ENCODE measurements at regions not wholly inside any gene's neighbourhood (a gene's known extent, or its start where the extent isn't known, plus 50 kb on each side); places are given as distances from the start of the nearest gene placed in this dataset.
"Not testable (repeated sequence)": the region's sequence is repeated elsewhere in the genome, so short reads cannot be mapped to it uniquely, and the experiment has no call there.

DNA sequence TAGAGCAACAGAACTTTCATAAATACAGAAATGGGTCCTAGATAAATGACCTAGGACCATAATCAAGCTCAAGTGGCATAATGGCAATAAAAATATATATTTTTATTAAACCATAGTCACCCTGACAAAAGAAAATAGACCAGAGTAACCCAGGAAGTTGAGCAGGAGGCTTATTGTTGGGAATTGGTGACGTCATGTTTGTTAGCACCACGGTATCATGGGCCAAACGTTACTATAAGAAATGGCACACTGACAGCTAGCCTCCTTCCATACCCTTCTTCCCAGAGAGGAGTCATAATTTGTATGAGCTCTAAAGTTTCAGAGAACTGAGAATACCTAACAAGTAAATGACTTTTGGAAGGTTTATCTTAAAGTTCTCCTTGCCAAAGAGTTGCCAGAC, 1698.2 kb downstream of the REEP3 start:
- DNase-seq, result no peak

DNA sequence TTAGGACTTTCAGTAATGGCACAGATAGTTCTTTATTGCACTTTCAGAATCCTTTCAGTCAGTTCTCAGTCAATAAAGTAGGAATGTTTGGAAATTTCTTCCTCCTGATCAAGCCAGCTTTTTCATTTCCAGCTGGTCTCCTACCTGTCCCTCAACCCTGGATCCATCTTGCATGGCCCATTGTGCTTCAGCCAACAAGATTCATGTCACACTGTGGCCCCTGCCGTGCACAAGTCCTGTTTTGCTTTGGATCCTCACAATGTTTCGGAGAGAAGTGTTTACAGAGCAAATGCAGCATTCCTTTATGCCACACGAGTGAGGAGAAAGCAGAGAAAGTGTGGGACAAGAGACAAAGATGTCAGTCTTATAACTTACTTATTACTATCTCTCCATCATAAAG, 1694.7 kb upstream of the LRRTM3 start:
- DNase-seq, result no peak

- no peak for DNase-seq
Measured at GRCh38 chr10:65234261-65234660, 1691.6 kb upstream of the LRRTM3 start.

GRCh38 chr10:65235266-65235665, 1690.6 kb upstream of the LRRTM3 start:
- DNase-seq, result no peak

DNA sequence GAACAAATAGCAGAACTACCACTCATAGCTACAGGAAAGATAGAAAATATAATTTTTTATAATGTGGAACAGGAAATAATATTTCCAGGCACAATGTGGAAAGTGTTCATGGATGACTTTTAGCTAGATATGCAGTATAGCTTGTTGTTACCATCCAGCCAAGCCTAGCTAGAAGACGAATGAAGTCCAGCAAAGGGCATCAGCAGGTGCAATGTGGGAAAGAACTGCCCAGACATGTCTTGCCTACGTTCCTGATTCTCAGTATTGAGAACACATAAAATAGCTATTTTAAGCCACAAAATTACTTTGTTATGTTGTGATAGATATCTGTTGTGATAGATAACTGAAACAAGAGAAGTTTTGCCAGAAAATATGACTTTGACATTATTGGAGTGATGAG, 1690.0 kb upstream of the LRRTM3 start:
- no peak for DNase-seq

DNA sequence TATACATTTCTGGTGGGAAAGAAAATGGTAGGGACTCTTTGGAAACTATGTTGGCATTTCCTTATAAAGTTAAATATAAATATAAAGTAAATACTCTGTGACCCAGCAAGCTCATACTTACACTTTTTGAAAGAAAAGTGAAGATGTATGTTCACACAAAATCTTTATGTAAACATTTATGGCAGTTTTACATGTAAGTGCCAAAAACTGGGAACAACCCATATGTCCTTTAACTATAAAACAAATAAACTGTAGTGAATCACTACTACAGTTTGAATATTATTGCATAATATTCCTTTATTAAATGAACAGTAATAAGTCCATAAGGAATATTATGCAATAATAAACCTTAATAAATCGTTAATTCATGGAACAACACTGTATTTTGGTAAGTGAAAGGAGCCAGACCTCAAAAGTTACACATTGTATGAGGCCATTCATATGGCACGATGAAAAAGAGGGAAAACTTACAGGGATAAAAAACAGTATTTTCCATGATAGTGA, 1660.3 kb upstream of the LRRTM3 start:
- DNase-seq, result no peak

DNA sequence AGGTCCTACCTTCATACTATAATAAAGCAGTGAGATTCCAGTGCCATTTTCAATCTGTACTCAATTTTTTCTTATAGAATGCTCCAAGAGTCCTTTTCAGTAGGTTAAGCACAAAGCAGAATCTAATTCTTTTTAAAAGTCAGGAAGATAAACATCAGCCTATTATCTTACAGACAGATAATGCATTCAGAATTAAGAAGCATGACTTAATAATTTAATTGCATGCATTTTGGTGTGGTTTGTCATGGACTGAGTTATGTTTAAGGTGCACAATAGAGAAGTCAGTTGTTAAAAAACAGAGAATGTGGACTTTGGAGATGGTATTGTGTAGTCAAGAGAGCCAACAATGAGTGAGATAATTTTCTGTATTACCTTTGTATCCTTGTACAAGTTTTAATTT, 1656.3 kb upstream of the LRRTM3 start:
- not testable (repeated sequence) for DNase-seq

GRCh38 chr10:65270969-65271368, 1654.9 kb upstream of the LRRTM3 start:
- no peak for DNase-seq

GRCh38 chr10:65273115-65273514, 1652.7 kb upstream of the LRRTM3 start:
- DNase-seq, result no peak

DNA sequence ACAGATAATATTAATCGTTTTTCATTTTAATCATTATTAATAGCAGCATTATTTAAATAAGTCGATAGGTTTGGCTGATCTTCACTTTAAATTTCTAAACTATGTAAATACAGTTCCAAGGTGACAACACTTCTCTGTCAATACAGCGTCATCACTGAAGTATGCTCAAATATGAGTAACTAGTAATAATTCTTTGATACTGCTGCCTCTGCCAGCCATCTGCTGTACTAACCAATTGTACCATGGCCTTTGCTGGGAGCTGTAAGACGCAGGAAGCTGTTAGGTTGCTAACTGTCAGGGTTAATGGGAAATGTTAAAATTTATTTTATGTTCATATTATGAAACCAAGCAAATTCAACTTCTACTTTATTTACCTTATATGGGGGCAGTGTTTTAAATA, 1650.5 kb upstream of the LRRTM3 start:
- DNase-seq, result no peak

DNA sequence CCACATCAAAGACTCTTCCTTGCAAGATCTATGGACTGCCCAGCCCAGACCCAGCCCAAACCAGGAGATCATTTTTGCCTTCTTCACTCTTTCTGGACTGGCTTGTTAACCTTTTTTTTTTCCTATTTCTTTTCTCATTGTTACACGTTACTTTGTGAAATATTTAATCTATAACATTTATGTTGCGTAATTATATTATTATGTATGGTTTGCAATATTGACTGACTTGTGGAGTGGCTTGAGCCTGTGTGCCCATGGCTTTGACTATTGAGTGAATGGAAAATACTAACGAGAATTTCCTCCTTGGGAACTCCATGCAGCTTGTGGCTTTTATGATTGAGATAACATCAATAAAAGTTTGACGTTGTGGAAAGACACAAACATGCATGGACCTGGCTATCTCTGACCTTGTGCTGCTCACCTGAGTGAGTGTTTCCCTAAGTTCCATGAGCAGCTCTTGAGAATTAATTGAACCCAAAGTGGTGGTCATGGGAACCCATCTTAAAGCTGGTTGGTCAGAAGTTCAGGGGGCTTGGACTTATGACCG, 1641.3 kb upstream of the LRRTM3 start:
- no peak for DNase-seq

GRCh38 chr10:65285726-65286125, 1640.1 kb upstream of the LRRTM3 start:
- DNase-seq, result not testable (repeated sequence)

DNA sequence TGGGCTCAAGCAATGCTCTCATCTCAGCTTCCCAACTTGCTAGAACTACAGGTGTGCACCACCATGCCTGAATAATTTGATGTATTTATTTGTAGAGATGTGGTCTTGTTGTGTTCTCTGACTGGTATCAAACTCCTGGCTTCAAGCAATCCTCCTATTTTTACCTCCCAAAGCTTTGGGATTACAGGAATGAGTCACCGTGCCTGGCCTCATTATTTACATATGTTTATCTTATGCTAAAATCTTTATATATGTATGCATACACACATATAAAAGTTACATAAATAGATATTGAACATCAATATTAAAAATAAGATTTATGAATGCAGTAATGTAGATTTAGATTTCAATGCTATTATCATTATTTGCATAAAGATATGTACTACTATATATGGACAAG, 1634.5 kb upstream of the LRRTM3 start:
- no peak for DNase-seq

DNA sequence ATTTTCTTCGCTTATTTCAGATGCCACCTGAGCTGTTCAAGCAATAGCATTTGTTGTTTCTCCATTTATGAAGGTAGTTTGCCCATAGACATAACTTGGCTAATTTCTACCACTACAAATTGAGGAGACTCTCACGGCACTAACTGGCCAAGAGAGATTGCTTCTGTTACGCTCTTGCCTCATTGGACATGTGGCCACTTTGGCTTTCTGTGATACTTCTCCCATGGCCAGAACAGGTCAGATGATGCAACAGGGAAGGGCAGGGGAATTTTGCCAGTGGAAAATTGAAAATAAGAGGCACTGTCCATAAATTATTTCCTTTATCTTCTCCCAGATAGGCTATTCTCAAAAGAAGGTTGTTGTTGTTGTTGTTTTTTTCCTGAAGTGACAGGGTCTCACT, 1633.3 kb upstream of the LRRTM3 start:
- DNase-seq, result no peak

DNA sequence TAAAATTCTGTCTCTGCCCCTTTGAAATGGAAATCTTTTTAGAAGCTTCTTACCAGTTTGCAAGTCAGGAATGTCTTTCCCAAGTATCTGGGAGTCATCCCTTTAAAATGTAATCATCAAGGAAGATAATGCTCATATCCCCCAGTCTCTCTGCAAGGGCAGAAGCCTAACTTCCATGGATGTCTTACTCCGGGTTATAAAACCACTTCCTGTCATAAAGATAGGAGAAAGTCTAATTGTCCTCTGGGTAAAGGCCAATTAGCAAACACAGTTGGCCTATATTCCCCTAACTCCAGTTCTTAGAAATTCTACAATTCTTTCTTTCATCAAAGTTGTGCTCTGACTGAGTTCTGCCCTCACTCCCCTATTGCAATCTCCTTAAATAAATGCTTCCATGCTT, 1631.5 kb upstream of the LRRTM3 start:
- DNase-seq, result no peak

DNA sequence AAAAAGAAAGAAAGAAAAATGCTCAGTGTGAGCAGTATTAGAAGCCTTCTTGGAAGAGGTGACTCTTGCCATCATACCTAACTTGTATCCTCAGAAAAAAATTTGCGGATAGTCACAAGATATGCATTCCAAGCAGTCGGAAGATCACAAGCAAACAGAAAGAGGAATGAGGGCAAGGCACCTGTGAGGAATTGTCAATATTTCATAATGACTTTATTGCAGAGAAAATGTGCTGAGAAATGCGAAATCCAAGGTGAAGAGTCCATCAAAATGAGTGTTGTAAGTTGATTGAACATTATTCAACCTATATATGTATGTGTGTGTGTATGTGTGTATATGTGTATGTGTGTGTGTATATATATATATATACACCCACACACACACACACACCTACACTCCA, 1624.7 kb upstream of the LRRTM3 start:
- DNase-seq, result no peak

DNA sequence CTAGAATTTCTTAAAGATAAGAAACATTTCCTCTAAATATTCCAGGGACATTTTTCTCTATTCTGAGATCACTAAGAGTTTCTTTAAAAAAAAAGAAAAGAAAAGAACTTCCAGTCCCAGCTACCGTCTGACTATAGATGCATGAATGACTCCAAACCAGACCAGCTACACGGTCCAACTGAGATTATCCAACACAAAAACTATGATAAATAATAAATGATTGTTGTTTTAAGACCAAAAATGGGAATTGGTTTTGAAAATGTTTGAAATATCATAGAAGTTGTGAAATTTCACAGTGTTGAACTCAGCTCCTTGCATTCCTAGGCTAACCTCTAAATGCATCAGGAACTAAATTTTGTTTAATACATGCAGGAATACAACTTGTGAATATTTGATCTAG, 1619.6 kb upstream of the LRRTM3 start:
- no peak for DNase-seq

DNA sequence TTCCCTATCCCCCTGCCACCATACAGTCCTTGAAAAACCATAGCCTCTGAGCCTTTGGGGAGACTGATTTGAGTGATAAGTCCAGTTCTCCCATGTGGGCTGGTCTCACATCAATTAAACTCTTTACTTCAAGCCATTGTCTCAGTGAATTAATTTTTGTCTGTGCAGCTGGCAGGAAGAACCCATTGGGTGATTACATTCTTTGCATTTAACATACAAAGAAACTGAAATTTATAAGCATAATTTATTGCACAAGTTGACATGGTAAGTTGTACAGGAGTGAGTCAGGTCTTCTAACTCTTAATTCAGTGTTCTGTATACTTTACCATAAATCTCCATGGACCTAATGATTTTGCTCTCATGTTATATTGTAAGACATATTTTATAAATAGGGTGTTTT, 1613.0 kb upstream of the LRRTM3 start:
- DNase-seq, result no peak

DNA sequence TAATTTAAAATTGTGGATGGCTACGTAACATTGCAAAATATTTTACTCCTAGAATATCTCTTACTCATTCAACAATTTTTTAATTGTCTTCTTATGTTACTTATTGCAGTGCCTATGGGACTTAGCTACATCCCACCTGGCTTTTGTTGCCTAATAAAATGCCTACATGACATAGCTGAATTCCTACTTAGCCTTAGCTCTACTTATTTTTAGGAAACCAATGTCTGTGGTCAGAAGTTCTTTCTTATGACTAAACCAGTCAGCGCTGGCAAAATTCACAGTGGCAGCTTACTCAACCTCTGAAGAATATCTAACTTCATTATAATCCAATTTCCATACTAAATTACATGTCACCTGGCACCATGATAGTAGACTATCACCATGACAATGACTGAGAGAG, 1612.4 kb upstream of the LRRTM3 start:
- DNase-seq, result no peak

DNA sequence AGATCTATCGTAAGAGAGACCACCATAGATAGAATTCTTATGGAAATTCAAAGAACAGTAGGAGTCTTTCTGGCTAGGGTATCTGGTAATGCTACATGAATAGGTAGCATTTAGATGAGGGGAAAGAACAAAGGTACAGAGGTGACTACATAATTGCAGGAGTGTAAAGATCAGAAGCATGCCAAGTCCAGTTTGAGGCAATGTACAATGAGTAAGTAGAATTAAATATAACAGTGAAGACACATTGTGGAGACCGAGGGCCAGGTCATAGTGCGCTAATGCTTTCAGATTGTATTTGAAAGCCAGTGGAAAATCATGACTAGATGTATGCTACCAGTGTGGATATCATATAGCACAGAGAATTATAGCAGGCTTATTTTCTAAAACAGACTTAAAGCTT, 1611.6 kb upstream of the LRRTM3 start:
- DNase-seq, result no peak

DNA sequence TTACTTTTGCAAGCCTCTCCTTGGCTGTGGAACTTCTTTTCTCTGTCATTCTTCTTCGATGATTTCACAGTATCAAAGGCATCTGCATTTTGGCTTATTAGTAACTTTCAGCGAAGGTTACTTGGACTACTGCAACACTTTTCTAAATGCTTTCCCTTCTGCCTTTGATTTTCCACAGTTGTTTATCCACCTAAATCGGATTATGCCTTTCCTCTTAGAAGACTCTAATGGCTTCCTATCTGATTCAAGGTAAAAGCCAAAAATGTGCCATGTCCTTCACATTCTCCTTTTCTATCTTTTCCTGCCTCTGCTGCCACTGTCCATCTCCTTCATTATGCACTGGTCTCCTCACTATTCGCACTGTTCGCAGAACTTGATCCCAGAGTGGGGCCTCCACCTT, 1606.3 kb upstream of the LRRTM3 start:
- DNase-seq, result no peak

DNA sequence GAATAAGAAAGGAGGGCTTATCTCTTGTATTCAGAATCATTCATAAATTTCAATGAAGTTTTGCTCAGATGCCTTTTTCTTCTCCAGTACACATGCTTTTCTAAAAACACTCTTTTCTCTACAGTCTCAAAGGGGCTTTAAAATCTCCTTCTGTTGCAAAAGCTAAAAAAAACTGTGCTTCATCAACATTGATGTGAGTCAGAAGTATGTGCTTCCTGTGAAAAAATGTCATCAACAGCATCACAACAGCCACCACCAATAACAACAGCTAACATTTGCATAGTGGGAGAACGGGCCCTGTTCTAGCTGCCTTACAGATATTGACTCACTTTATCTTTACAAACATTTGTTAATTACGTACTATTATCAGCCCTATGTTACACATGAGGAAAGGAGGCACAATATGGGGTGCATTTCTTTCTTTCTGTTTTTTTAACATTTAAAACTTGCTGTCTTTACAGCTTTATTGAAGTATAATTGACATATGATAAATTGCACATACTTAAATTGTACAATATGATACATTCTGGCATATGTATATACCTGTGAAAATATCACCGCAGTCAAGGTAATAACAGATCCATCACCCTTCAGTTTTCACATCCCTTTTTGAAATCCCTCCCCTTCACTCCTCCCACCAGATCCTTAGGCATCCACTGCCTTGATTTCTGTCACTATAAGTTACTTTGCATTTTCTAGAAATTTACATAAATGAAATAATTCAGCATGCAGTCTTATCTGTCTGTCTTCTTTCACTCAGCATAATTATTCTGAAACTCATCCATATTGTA, 1605.4 kb upstream of the LRRTM3 start:
- no peak for DNase-seq

GRCh38 chr10:65323802-65324201, 1602.0 kb upstream of the LRRTM3 start:
- DNase-seq, result no peak

- DNase-seq, result no peak
Measured at GRCh38 chr10:65325913-65326312, 1599.9 kb upstream of the LRRTM3 start.

DNA sequence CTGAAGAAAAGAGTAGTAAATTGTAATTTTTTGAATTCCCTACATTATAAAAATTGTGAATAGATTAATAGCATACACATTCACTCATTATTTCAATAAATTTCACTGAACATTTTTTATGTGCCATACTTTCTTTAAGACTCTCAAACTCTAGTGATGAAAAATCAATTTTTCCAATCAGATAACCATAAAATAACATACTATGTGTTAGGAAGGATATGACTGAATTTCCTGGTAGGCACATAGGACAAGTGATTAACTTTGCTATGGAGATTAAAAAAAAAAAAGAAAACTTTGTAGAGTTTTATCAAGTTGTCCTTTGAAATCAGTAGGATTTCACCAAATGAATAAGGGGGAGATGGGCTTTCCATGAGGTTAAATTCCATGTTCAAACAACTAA, 1597.3 kb upstream of the LRRTM3 start:
- no peak for DNase-seq

Measured in activated gamma-delta T cell (primary cell).